ENCODE measurements at regions not wholly inside any gene's neighbourhood (a gene's known extent, or its start where the extent isn't known, plus 50 kb on each side); places are given as distances from the start of the nearest gene placed in this dataset.
"Not testable (repeated sequence)": the region's sequence is repeated elsewhere in the genome, so short reads cannot be mapped to it uniquely, and the experiment has no call there.

DNA sequence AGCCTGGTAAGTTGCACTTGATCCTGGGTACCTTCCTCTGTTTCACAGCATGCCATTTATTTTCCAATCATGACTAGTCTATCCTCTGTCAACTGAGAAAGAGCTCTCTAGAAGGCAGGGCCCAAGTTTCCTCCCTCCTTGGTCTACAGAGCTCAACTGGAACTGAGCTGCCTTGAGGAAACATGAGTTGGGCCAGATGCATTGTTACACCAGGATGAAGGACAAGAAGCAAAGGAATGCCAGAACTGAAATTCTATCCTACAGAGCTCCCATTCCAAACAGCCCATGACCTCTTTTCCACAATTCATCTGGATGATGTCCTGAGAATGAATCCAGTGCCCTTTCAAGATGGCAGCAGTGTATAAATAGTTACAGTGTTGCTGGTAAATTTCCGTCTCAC, 66.7 kb upstream of the E2F3 start:
- DNase-seq (ENCODE audit: low spot score) = no peak
- in situ Hi-C loops (cut with MboI; ENCODE audit: low sequenced_read_pairs, unreplicated experiment) = no loop called here
- TF ChIP-seq, protein P1, sequence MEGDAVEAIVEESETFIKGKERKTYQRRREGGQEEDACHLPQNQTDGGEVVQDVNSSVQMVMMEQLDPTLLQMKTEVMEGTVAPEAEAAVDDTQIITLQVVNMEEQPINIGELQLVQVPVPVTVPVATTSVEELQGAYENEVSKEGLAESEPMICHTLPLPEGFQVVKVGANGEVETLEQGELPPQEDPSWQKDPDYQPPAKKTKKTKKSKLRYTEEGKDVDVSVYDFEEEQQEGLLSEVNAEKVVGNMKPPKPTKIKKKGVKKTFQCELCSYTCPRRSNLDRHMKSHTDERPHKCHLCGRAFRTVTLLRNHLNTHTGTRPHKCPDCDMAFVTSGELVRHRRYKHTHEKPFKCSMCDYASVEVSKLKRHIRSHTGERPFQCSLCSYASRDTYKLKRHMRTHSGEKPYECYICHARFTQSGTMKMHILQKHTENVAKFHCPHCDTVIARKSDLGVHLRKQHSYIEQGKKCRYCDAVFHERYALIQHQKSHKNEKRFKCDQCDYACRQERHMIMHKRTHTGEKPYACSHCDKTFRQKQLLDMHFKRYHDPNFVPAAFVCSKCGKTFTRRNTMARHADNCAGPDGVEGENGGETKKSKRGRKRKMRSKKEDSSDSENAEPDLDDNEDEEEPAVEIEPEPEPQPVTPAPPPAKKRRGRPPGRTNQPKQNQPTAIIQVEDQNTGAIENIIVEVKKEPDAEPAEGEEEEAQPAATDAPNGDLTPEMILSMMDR (IDR thresholded peaks at IDR 0.05; ENCODE audit: borderline replicate concordance, control extremely low read depth, extremely low read depth, insufficient read depth, missing control alignments) = no peak

GRCh38 chr6:20335872-20336271, 65.8 kb upstream of the E2F3 start:
- TF ChIP-seq, protein P1 (IDR thresholded peaks at IDR 0.05; ENCODE audit: borderline replicate concordance, control extremely low read depth, extremely low read depth, insufficient read depth, missing control alignments) = no peak
- no peak for DNase-seq (ENCODE audit: low spot score)
- in situ Hi-C loops (cut with MboI; ENCODE audit: low sequenced_read_pairs, unreplicated experiment) = no loop called here

DNA sequence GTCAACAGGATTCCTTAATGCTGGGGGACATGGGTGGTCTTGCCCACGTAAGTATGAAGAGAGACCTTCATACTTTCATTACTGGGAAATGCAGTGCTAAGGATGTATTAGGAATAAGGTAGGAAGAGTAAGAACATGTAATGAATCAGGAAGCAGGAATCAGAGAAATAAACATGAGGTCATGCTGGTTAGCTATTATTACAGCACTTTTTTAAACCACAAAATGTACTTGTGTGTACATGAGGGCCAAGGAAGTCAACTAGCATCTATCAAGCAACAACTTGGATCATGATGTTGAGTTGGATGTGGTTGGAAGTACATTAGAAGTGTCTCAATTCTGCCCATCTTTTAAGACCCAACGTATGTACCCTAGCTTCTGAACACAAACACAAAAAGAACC, 63.5 kb upstream of the E2F3 start:
- no peak for DNase-seq (ENCODE audit: low spot score)
- in situ Hi-C loops (cut with MboI; ENCODE audit: low sequenced_read_pairs, unreplicated experiment) = no loop called here
- TF ChIP-seq, protein P1 (IDR thresholded peaks at IDR 0.05; ENCODE audit: borderline replicate concordance, control extremely low read depth, extremely low read depth, insufficient read depth, missing control alignments) = no peak

DNA sequence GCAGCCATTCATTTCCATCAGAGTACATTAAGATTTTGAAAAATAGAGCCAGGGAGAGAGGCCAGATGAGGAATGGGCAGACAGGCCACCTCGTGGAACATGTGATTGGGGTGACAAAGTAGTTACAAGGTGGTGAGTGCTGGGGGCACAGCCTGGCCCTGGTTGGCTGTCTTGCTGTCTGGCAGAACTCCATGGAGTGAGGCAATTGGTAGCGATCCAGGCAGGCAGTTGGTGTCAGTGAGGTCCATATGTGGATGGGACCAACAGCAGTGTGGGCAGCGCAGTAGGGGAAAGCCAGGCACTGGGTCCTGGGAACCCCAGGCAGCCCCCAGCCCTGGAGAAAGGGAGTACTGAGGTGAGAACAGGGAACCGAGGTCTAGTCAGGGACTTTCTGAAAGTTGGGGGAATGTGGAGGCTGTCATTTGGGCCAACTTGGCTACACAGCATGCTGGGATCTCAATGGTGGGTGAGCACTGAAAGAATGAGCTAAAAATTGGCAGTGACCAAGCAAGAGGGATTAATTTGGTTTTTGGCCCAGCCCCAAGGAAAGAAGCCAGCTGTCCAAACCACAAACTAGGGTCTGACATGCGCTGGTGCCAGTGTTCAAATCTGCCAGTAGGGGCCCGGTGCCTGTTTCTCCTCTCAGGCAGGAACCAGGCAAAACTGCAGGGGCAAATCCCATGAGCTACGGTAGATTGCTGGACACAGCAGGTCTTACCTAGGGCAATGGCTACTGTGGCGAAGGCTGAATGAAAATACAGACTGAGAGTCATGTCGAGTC, 61.4 kb upstream of the E2F3 start:
- in situ Hi-C loops (cut with MboI; ENCODE audit: low sequenced_read_pairs, unreplicated experiment) = no loop called here
- no peak for DNase-seq (ENCODE audit: low spot score)
- TF ChIP-seq, protein P1 (IDR thresholded peaks at IDR 0.05; ENCODE audit: borderline replicate concordance, control extremely low read depth, extremely low read depth, insufficient read depth, missing control alignments) = no peak

DNA sequence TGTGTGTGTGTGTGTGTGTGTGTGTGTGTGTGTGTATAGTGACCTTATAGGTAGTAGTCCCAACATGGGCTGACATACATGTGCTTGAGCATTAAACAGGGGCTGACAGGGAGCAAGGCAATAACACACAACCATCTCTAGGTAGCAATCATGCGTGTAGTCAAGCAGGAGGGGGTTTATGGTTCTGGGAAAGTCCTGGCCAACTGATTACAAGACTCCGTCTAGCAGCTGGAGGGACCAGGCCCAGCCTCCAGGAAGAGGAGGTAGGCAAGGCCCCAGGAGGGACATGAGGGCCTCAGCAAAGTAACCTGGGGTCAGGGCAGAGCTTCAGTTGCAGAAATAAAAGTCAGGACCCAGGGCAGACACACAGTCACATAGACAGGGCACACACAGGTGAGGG, 60.6 kb upstream of the E2F3 start:
- no peak for DNase-seq (ENCODE audit: low spot score)
- TF ChIP-seq, protein P1 (IDR thresholded peaks at IDR 0.05; ENCODE audit: borderline replicate concordance, control extremely low read depth, extremely low read depth, insufficient read depth, missing control alignments) = no peak
- in situ Hi-C loops (cut with MboI; ENCODE audit: low sequenced_read_pairs, unreplicated experiment) = no loop called here

DNA sequence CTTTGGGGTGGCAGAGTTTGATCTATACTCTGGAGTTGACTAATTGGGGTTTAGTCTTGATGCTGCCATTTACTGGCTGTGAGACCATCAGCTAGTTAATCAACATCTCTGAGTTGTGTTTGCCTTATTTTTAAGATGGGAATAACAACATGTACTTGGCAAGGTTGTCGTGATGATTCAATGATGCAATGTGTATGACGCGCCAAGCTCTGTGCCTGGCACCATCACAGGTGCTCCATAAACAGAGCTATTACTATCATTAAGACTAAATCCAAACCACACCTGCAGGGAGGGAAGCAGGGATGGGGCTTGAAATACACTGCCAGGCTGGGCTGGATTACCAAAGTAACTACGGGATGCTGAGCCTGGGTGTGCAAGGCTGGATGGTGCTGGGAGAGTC, 60.1 kb upstream of the E2F3 start:
- in situ Hi-C loops (cut with MboI; ENCODE audit: low sequenced_read_pairs, unreplicated experiment) = no loop called here
- DNase-seq (ENCODE audit: low spot score) = no peak
- TF ChIP-seq, protein P1 (IDR thresholded peaks at IDR 0.05; ENCODE audit: borderline replicate concordance, control extremely low read depth, extremely low read depth, insufficient read depth, missing control alignments) = no peak

DNA sequence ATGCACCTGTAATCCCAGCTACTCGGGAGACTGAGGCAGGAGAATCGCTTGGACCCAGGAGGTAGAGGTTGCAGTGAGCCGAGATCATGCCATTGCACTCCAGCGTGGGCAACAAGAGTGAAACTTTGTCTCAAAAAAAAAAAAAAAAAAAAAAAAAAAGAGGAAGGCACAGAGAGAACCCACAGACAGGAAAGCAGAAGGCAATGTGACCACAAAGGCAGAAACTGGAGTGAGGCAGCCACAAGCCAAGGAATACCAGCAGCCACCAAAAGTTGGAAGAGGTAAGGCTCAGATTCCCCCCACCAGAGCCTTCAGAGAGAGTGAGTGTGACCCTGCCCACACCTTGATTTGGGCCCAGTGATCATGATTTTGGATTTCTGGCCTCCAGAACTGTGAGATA, 54.7 kb upstream of the E2F3 start:
- DNase-seq (ENCODE audit: low spot score); in situ Hi-C loops (cut with MboI; ENCODE audit: low sequenced_read_pairs, unreplicated experiment): not testable (repeated sequence)

Measured in GM13976 (cell line).